COLO829 (cell line): ENCODE measurements at regions not wholly inside any gene's neighbourhood (a gene's known extent, or its start where the extent isn't known, plus 50 kb on each side); places are given as distances from the start of the nearest gene placed in this dataset.

Experiments used
- DNase-seq: peaks from one replicate; pipeline ENCODE4 v3.0.0; 2012; ENCODE audit warnings: low spot score

- no peak for DNase-seq
Observed at GRCh38 chr18:8458546-8459215, 150.6 kb upstream of the RAB12 start.

DNA sequence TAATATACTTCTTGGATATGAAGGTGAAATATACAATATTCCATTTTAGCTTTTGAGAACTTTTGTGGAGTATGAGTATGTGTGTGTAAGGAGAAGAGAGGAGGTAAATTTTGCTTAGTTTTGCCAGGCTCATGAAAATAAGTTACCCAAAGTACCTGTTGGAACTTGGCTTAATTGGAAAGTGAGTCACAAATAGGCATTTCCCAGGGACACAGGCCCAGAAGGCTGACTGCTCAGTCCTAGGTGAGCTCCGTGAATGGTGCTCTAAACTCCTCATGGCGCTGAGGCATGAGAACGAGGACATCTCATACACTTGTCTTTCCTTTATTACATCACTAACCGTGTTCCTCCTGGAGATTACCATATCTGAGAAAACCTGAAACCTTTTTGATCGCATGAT lies 148.5 kb upstream of the RAB12 start:
- no peak for DNase-seq

DNA sequence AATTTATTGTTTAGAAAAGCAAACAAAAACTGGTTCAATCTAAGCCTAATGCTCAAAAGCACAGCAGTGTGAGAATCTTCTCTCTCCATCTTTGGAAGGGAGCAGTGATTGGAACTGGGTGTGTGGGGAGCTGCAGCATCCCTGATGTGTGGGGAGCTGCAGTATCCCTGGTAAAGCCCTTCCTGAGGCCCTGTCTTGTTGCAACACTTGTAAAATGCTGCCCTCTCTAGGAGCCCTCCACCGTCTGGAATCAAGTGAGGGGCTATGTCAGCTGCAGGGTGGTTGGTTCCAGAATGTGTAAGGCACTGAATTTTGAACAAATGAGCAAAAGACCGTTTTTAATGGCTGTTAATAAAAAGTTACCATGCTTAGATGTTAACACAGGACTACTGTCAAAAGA lies 147.7 kb upstream of the RAB12 start:
- no peak for DNase-seq

- DNase-seq: no peak
Observed at GRCh38 chr18:8462651-8463185, 146.5 kb upstream of the RAB12 start.

DNA sequence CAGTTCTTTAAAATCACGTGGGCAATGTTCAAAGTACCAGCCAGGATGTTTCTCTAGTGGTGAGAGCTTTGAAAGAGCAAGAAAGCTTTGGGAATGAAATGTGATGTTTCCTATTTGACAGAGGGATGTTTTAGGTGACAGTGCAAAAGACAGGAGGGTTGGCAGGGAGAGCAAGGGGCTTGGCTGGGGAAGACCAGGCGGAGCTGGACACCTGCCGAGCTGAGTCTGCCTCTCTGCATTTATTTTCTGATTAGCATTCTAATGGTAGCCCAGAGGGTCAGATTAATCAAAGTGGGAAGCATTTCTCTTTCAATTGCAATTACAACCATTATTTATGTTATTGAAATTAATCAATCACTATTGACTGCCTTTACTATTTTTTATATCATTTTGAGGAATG lies 145.4 kb upstream of the RAB12 start:
- no peak for DNase-seq

DNA sequence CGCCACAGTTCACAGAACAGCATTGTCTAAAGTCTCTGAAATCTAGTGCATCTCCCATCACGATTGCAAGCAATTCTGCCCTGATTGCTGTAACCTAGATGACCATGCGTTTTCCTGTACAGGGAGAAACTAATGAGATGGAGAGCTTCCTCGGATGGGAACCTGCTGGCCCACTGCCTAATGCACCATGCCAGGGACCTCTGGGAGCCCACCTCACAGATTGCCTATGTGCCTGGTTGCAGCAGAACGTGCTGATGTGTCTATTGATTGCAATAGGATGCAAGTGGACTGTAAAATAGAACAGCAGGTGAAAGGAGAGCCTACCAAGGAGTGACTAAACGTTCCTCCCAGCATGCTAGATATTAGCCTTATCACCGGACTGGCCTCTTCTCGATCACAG lies 141.0 kb upstream of the RAB12 start:
- DNase-seq: no peak

DNA sequence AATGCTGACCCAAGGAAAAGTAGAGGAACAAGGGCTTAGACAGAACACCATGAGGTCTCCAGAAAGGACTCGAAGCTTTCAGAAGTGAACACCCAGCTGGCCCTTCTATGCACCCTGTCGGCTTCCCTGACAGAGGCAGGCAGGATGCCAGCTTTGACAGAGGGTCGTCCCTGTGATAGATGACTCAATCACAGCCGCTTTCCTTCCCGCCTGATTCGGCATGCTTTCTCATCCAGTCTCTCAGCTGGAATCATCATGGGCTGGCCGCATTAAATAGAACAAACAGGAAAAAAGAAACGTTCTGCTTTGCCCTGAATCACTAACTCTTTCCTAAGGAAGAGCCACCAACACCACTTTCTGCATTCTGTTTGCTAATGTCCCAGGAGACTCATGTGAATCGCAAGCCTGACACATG lies 140.3 kb upstream of the RAB12 start:
- DNase-seq: no peak

GRCh38 chr18:8469544-8470130 lies 139.6 kb upstream of the RAB12 start:
- DNase-seq: no peak

DNA sequence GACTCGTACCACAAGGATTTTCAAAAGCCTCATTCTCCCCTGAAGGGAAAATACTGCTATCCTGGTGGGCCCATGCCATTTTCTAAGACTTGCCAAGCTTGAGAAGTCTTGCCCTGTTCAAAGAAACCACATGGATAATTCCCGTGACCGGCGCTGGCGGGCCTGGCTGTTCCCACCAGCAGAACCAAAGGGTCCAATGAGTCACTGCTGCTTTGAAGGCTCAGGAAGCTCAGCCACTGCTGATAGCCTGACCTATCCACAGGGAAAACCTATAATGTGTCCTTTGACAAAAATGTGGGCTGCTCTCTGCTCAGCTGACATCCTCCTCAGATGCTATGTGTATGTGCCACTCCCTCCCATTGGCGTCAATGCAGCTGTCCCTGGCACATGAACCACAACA lies 137.9 kb upstream of the RAB12 start:
- peak; percentile 94 for DNase-seq

- no peak for DNase-seq
Observed at GRCh38 chr18:8474661-8475060, 134.6 kb upstream of the RAB12 start.

GRCh38 chr18:8477615-8478014 lies 131.6 kb upstream of the RAB12 start:
- DNase-seq: no peak

- DNase-seq: peak; percentile 51
Observed at GRCh38 chr18:8478166-8478967, 130.9 kb upstream of the RAB12 start.

- no peak for DNase-seq
Observed at GRCh38 chr18:8478968-8479370, 130.3 kb upstream of the RAB12 start.

GRCh38 chr18:8479789-8480188 lies 129.4 kb upstream of the RAB12 start:
- no peak for DNase-seq

- DNase-seq: peak; percentile 29
Observed at GRCh38 chr18:8480506-8481328, 128.5 kb upstream of the RAB12 start.

DNA sequence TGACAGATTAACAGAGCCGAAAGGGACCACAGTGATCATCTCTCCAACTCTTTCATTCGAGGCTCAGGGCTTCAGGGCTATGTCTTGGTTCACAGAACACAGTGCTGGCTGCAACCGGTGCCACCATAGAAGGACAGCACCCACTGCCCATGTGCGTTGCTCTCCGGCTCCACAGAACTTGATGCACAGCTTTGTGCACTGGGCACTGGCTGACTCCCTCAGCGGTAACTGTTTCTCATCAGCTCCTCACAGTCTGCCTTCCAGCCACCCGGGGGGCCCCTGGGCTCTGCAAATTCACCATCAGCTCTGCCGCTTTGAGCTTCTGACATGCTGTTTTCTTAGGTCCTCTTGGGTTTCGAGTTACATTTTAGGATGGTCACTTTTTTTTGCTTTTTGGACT lies 124.3 kb upstream of the RAB12 start:
- DNase-seq: no peak

- DNase-seq: no peak
Observed at GRCh38 chr18:8489761-8490160, 119.5 kb upstream of the RAB12 start.

- no peak for DNase-seq
Observed at GRCh38 chr18:8491516-8491915, 117.7 kb upstream of the RAB12 start.

DNA sequence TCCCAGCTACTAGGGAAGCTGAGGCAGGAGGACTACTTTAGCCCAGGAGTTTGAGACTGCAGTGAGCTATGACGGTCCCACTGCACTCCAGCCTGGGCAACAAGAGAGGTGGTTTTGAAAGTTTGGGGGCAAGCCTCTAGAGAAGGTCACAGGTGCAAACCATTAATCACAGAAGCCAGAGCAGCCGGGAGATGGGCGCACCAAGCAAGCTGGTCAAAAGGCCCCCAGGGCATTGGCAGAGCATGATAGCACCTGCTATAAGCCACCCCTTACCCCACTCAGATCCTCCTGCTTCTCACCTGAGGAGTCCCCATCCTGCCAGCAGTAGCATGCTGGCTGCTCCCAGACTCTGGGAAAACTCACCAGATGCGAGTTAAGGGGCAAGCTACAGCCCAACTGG lies 116.1 kb upstream of the RAB12 start:
- no peak for DNase-seq

- no peak for DNase-seq
Observed at GRCh38 chr18:8496186-8496585, 113.1 kb upstream of the RAB12 start.

DNA sequence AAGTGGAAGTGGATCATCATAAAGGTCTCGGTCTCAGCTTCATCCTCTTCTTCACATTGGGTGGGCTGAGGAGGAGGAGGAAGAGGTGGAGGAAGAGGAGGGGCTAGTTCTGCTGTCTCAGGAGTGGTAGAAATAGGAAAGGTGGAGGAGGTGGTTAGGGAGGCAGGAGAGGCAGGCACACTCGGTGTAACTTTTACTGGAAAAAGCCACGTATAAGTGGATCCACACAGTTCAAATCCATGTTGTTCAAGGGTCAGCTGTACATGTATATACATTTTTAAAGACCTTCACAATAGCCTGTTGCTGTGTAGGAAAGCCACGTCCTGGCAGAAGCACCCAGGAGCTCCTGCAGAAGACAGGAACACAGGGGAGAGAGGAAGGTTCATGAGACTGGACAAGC lies 110.3 kb upstream of the RAB12 start:
- DNase-seq: no peak
